Activated T-cell treated with anti-CD3 and anti-CD28 coated beads, Interleukin-2, amount 50 U/mL, for 4 hours (primary cell): ENCODE measurements at regions not wholly inside any gene's neighbourhood (a gene's known extent, or its start where the extent isn't known, plus 50 kb on each side); places are given as distances from the start of the nearest gene placed in this dataset.
"Not testable (repeated sequence)": the region's sequence is repeated elsewhere in the genome, so short reads cannot be mapped to it uniquely, and the experiment has no call there.

ENCODE experiments used
- ATAC-seq, 2 donors: fragments of 200-7000 bp; cut with Tn5 transposase; one replicate each; pipeline ENCODE4 v1.10.0; 2021
- DNase-seq: peaks from one replicate; pipeline ENCODE4 v3.0.0-alpha.2; 2020
- H3K27me3 Mint-ChIP-seq: one replicate; pipeline ENCODE4 v1.8.0; 2021; ENCODE audit warnings: low read depth, mixed read lengths
- H3K36me3 Mint-ChIP-seq: one replicate; pipeline ENCODE4 v1.8.0; 2022; ENCODE audit warnings: mixed read lengths; ENCODE audit not compliant: insufficient read depth
- H3K4me1 Mint-ChIP-seq: one replicate; pipeline ENCODE4 v1.8.0; 2021; ENCODE audit warnings: low read depth, mixed read lengths
- H3K4me3 Mint-ChIP-seq: one replicate; pipeline ENCODE4 v1.8.0; 2021; ENCODE audit warnings: mild to moderate bottlenecking, moderate library complexity, mixed read lengths
- H3K9me3 Mint-ChIP-seq: one replicate; pipeline ENCODE4 v1.8.0; 2021; ENCODE audit warnings: mixed read lengths

GRCh38 chr12:34226044-34226443, 203.7 kb downstream of the ALG10 start:
- H3K27me3 Mint-ChIP-seq, H3K4me1 Mint-ChIP-seq, DNase-seq, H3K36me3 Mint-ChIP-seq, H3K4me3 Mint-ChIP-seq, ATAC-seq: not testable (repeated sequence)
- H3K9me3 Mint-ChIP-seq: peaks cover 19% of the 10 kb centered on the region

DNA sequence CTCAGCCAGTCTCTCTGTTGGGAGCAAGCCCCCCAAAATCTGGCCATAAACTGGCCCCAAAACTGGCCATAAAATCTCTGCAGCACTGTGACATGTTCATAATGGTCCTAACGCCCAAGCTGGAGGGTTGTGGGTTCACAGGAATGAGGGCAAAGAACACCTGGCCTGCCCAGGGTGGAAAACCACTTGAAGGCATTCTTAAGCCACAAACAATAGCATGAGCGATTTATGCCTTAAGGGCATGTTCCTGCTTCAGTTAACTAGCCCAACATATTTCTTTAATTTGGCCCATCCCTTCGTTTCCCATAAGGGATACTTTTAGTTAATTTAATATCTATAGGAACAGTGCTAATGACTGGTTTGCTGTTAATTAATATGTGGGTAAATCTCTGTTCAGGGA, 205.8 kb downstream of the ALG10 start:
- H3K27me3 Mint-ChIP-seq, H3K4me1 Mint-ChIP-seq, H3K36me3 Mint-ChIP-seq, ATAC-seq, DNase-seq, H3K4me3 Mint-ChIP-seq: not testable (repeated sequence)
- H3K9me3 Mint-ChIP-seq: peaks cover 19% of the 10 kb centered on the region

GRCh38 chr12:34229033-34229432, 206.7 kb downstream of the ALG10 start:
- DNase-seq, ATAC-seq, H3K4me3 Mint-ChIP-seq, H3K27me3 Mint-ChIP-seq, H3K4me1 Mint-ChIP-seq, H3K36me3 Mint-ChIP-seq: not testable (repeated sequence)
- H3K9me3 Mint-ChIP-seq: peaks cover 19% of the 10 kb centered on the region

GRCh38 chr12:34233618-34234017, 211.3 kb downstream of the ALG10 start:
- DNase-seq (no peak), ATAC-seq (no peak)
- Mint-ChIP-seq H3K27me3 (peaks cover under 1% of the 10 kb centered on the region), H3K9me3 (peaks cover under 1% of the 10 kb centered on the region), H3K36me3 (no peaks in the 10 kb centered on the region), H3K4me1 (no peaks in the 10 kb centered on the region), H3K4me3 (no peak overlapping the region)

GRCh38 chr12:34236073-34236472, 213.8 kb downstream of the ALG10 start:
- ATAC-seq (no peak), DNase-seq (no peak)
- H3K4me3 Mint-ChIP-seq: no peak overlapping the region
- H3K27me3 Mint-ChIP-seq: no peaks in the 10 kb centered on the region
- H3K36me3 Mint-ChIP-seq: no peaks in the 10 kb centered on the region
- H3K9me3 Mint-ChIP-seq: no peaks in the 10 kb centered on the region
- no peaks in the 10 kb centered on the region for H3K4me1 Mint-ChIP-seq

- no peak for ATAC-seq
- Mint-ChIP-seq H3K4me1 (no peaks in the 10 kb centered on the region), H3K27me3 (no peaks in the 10 kb centered on the region), H3K9me3 (no peaks in the 10 kb centered on the region), H3K36me3 (no peaks in the 10 kb centered on the region), H3K4me3 (no peak overlapping the region)
- no peak for DNase-seq
Observed at GRCh38 chr12:34244608-34245007, 222.3 kb downstream of the ALG10 start.

GRCh38 chr12:34249271-34249670, 227.0 kb downstream of the ALG10 start:
- H3K27me3 Mint-ChIP-seq: no peaks in the 10 kb centered on the region
- no peak overlapping the region for H3K4me3 Mint-ChIP-seq

DNA sequence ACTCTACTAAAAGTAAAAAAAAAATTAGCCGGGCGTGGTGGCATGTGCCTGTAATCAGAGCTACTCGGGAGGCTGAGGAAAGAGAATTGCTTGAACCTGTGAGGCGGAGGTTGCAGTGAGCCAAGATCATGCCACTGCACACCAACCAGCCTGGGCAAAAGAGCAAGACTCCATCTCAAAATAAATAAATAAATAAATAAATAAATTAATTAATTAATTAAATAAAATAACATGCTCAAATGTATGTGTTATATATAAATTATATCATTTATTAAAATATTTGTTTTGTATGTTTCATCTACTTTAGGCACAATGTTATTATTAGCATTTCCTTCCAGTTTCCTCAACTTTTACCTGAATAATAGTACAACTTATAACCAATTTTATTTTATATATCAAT, 229.6 kb downstream of the ALG10 start:
- H3K4me3 Mint-ChIP-seq, H3K9me3 Mint-ChIP-seq, ATAC-seq: not testable (repeated sequence)

More at GRCh38 chr12:34249271-34249670, 227.0 kb downstream of the ALG10 start:
- Mint-ChIP-seq H3K36me3 (no peaks in the 10 kb centered on the region), H3K9me3 (no peaks in the 10 kb centered on the region), H3K4me1 (no peaks in the 10 kb centered on the region)
- ATAC-seq (no peak), DNase-seq (no peak)

DNA sequence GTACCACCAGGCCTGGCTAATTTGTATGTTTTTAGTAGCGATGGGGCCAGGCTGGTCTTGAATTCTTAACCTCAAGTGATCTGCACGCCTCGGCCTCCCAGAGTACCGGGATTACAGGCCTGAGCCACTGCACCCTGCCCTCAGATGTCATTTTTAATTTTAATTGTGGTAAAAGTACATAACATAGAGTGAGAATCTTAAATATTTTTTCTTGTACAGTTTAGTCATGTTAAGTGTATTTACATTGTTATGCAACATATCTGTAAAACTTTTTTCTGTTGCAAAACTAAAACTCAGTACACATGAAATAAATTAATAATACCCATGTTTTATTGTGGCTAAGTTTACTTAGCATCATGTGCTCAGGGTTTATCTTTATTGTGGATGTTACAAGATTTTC, 231.4 kb downstream of the ALG10 start:
- DNase-seq (no peak), ATAC-seq (no peak)
- H3K4me1 Mint-ChIP-seq: no peaks in the 10 kb centered on the region
- no peaks in the 10 kb centered on the region for H3K36me3 Mint-ChIP-seq
- no peaks in the 10 kb centered on the region for H3K27me3 Mint-ChIP-seq
- H3K9me3 Mint-ChIP-seq: no peaks in the 10 kb centered on the region
- H3K4me3 Mint-ChIP-seq: no peak overlapping the region

More for the DNA sequence above, 229.6 kb downstream of the ALG10 start:
- H3K36me3 Mint-ChIP-seq, DNase-seq, H3K27me3 Mint-ChIP-seq, H3K4me1 Mint-ChIP-seq: not testable (repeated sequence)

- H3K4me3 Mint-ChIP-seq: no peak overlapping the region
- no peaks in the 10 kb centered on the region for H3K9me3 Mint-ChIP-seq
- no peaks in the 10 kb centered on the region for H3K36me3 Mint-ChIP-seq
- DNase-seq (no peak), ATAC-seq (no peak)
- H3K27me3 Mint-ChIP-seq: peaks cover 2% of the 10 kb centered on the region
- no peaks in the 10 kb centered on the region for H3K4me1 Mint-ChIP-seq
Observed at GRCh38 chr12:34257093-34257492, 234.8 kb downstream of the ALG10 start.

DNA sequence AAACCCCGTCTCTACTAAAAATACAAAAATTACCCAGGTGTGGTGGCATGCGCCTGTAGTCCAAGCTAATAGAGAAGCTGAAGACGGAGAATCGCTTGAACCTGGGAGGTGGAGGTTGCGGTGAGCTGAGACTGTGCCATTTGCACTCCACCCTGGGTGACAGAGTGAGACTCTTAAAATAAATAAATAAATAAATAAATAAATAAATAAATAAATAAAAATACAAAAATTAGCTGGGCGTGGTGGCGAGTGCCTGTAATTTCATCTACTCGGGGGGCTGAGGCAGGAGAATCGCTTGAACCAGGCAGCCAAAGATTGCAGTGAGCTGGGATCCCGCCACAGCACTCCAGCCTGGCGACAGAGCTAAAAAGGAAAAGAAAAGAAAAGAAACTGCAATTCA, 239.8 kb downstream of the ALG10 start:
- not testable (repeated sequence) for H3K4me3 Mint-ChIP-seq, H3K27me3 Mint-ChIP-seq, ATAC-seq, H3K4me1 Mint-ChIP-seq, H3K36me3 Mint-ChIP-seq, DNase-seq, H3K9me3 Mint-ChIP-seq

DNA sequence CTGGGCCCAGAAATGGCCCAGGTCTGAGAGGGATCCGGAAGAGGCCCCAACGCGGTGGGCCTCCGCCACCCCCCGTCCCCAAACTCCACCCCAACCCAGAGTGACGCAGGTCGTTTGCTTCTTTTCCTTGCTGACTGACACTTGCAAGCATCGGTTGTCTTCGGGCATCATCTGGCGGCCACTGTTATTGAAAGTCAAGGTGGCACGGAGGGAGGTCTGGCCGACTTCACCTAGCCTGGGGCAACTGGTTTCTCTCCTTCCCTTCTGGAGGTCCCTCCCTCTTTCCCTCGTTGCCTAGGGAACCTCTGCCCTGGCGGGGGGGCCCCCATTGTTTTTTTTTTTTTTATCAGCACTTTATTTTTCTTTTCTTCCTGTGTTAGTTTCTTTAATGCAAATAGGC, 241.8 kb downstream of the ALG10 start:
- peaks cover 2% of the 10 kb centered on the region for H3K27me3 Mint-ChIP-seq
- DNase-seq (no peak), ATAC-seq (no peak)
- no peaks in the 10 kb centered on the region for H3K36me3 Mint-ChIP-seq
- no peaks in the 10 kb centered on the region for H3K9me3 Mint-ChIP-seq
- no peaks in the 10 kb centered on the region for H3K4me1 Mint-ChIP-seq
- no peak overlapping the region for H3K4me3 Mint-ChIP-seq

DNA sequence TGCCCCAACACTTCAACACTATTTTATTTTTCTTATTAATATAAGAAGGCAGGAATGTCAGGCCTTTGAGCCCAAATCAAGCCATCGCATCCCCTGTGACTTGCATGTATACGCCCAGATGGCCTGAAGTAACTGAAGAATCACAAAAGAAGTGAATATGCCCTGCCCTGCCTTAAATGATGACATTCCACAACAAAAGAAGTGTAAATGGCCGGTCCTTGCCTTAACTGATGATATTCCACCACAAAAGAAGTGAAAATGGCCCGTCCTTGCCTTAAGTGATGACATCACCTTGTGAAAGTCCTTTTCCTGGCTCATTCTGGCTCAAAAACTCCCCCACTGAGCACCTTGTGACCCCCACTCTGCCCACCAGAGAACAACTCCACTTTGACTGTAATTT, 251.4 kb downstream of the ALG10 start:
- not testable (repeated sequence) for ATAC-seq, DNase-seq, H3K9me3 Mint-ChIP-seq, H3K4me1 Mint-ChIP-seq, H3K27me3 Mint-ChIP-seq, H3K36me3 Mint-ChIP-seq, H3K4me3 Mint-ChIP-seq

DNA sequence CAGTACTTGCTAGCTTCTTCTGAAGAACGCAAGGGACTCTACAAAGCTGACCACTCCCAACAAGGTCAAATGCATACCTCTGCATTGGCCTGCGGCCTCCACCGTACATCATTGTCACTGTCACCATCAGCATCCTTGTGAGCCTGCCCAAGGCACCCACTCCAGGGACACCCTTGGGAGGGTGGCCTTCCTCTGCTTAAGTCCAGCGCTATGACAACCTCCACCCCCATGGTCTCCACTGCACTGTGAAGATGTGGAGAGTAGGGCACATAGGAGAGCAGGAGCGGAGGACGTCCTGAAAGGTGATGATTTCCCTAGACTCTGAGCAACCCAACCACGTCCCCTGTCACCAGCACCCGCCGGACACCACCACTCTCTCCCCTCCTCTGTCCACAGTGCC, 252.8 kb downstream of the ALG10 start:
- DNase-seq (no peak), ATAC-seq (no peak)
- Mint-ChIP-seq H3K9me3 (peaks cover 5% of the 10 kb centered on the region), H3K4me3 (no peak overlapping the region), H3K36me3 (no peaks in the 10 kb centered on the region), H3K27me3 (no peaks in the 10 kb centered on the region), H3K4me1 (no peaks in the 10 kb centered on the region)

GRCh38 chr12:34286483-34286882, 264.2 kb downstream of the ALG10 start:
- Mint-ChIP-seq H3K4me3 (no peak overlapping the region), H3K4me1 (no peaks in the 10 kb centered on the region), H3K9me3 (peaks cover 31% of the 10 kb centered on the region), H3K27me3 (no peaks in the 10 kb centered on the region), H3K36me3 (no peaks in the 10 kb centered on the region)
- DNase-seq: no peak
- no peak for ATAC-seq

- ATAC-seq (no peak), DNase-seq (no peak)
- Mint-ChIP-seq H3K4me1 (no peaks in the 10 kb centered on the region), H3K36me3 (no peaks in the 10 kb centered on the region), H3K9me3 (peaks cover 31% of the 10 kb centered on the region), H3K4me3 (no peak overlapping the region), H3K27me3 (no peaks in the 10 kb centered on the region)
Observed at GRCh38 chr12:34286934-34287333, 264.6 kb downstream of the ALG10 start.
